Mesothelial cell of epicardium (in vitro differentiated cells): ENCODE measurements at regions not wholly inside any gene's neighbourhood (a gene's known extent, or its start where the extent isn't known, plus 50 kb on each side); places are given as distances from the start of the nearest gene placed in this dataset.

Source experiments
- DNase-seq, 2 experiments: peaks; one replicate each; pipeline ENCODE4 v3.0.0; 2021; ENCODE audit warnings: low spot score in 2 of 2; ENCODE audit not compliant: unreplicated experiment in 2 of 2
- H3K27ac Mint-ChIP-seq: 2 replicates; pipeline ENCODE4 v1.8.0; 2021; ENCODE audit warnings: mixed read lengths
- H3K27me3 Mint-ChIP-seq: 2 replicates; pipeline ENCODE4 v1.8.0; 2021; ENCODE audit warnings: low read depth, mixed read lengths
- H3K36me3 Mint-ChIP-seq: 2 replicates; pipeline ENCODE4 v1.8.0; 2021; ENCODE audit warnings: mixed read lengths
- H3K4me1 Mint-ChIP-seq: 2 replicates; pipeline ENCODE4 v1.8.0; 2021; ENCODE audit warnings: mixed read lengths
- H3K4me3 Mint-ChIP-seq: 2 replicates; pipeline ENCODE4 v1.8.0; 2021; ENCODE audit warnings: mild to moderate bottlenecking, moderate library complexity, mixed read lengths
- H3K9me3 Mint-ChIP-seq: 2 replicates; pipeline ENCODE4 v1.8.0; 2021; ENCODE audit warnings: mixed read lengths
- CTCF ChIP-seq: fragments of 200-600 bp; sonication (generic); IDR thresholded peaks from one replicate; pipeline ENCODE4 v1.5.0; 2021; ENCODE audit warnings: antibody characterized with exemption; ENCODE audit not compliant: unreplicated experiment

GRCh38 chr12:92463171-92463570 lies 239.6 kb upstream of the PLEKHG7 start:
- peak overlapping the region; percentile 34 for H3K27ac Mint-ChIP-seq

GRCh38 chr12:92462527-92462926 lies 240.3 kb upstream of the PLEKHG7 start:
- Mint-ChIP-seq H3K36me3 (no peaks in the 10 kb centered on the region), H3K9me3 (peaks cover 8% of the 10 kb centered on the region), H3K4me3 (no peak overlapping the region), H3K27me3 (no peaks in the 10 kb centered on the region), H3K4me1 (peaks cover 48% of the 10 kb centered on the region), H3K27ac (no peak overlapping the region)
- no peak for DNase-seq
- no peak for TF ChIP-seq CTCF

More at GRCh38 chr12:92463171-92463570, 239.6 kb upstream of the PLEKHG7 start:
- Mint-ChIP-seq H3K27me3 (no peaks in the 10 kb centered on the region), H3K4me1 (peaks cover 53% of the 10 kb centered on the region), H3K9me3 (peaks cover 7% of the 10 kb centered on the region), H3K4me3 (no peak overlapping the region), H3K36me3 (no peaks in the 10 kb centered on the region)
- DNase-seq = no peak
- no peak for TF ChIP-seq CTCF

GRCh38 chr12:92462049-92462448 lies 240.7 kb upstream of the PLEKHG7 start:
- no peaks in the 10 kb centered on the region for H3K36me3 Mint-ChIP-seq
- H3K9me3 Mint-ChIP-seq = peaks cover 8% of the 10 kb centered on the region
- H3K27ac Mint-ChIP-seq = no peak overlapping the region
- no peak for DNase-seq
- H3K4me1 Mint-ChIP-seq = peaks cover 44% of the 10 kb centered on the region
- no peak for TF ChIP-seq CTCF
- H3K27me3 Mint-ChIP-seq = no peaks in the 10 kb centered on the region
- H3K4me3 Mint-ChIP-seq = no peak overlapping the region

GRCh38 chr12:92459850-92460249 lies 242.9 kb upstream of the PLEKHG7 start:
- H3K27me3 Mint-ChIP-seq = no peaks in the 10 kb centered on the region
- H3K4me3 Mint-ChIP-seq = no peak overlapping the region
- no peak overlapping the region for H3K27ac Mint-ChIP-seq
- TF ChIP-seq CTCF = no peak
- H3K9me3 Mint-ChIP-seq = peaks cover 14% of the 10 kb centered on the region
- no peak for DNase-seq
- H3K4me1 Mint-ChIP-seq = peaks cover 22% of the 10 kb centered on the region
- H3K36me3 Mint-ChIP-seq = no peaks in the 10 kb centered on the region

DNA sequence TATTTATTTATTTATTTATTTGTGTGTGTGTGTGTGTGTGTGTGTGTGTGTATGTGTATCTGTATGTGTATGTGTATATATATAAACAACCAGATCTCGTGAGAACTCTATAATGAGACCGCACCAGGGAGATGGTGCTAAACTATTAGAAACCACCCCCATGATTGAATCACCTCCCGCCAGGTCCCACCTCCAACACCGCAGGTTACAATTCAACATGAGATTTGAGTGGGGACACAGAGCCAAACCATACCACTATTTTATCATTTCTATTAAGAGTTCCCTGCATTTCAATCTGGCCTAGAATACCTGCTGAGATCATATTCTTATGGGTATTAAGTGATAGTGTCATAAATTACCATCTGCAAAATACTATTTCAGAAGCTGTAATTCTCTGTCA lies 243.8 kb upstream of the PLEKHG7 start:
- peaks cover 14% of the 10 kb centered on the region for H3K9me3 Mint-ChIP-seq
- peaks cover 15% of the 10 kb centered on the region for H3K4me1 Mint-ChIP-seq
- no peak overlapping the region for H3K27ac Mint-ChIP-seq
- no peak for DNase-seq
- H3K36me3 Mint-ChIP-seq = no peaks in the 10 kb centered on the region
- H3K27me3 Mint-ChIP-seq = no peaks in the 10 kb centered on the region
- no peak for TF ChIP-seq CTCF
- H3K4me3 Mint-ChIP-seq = no peak overlapping the region

DNA sequence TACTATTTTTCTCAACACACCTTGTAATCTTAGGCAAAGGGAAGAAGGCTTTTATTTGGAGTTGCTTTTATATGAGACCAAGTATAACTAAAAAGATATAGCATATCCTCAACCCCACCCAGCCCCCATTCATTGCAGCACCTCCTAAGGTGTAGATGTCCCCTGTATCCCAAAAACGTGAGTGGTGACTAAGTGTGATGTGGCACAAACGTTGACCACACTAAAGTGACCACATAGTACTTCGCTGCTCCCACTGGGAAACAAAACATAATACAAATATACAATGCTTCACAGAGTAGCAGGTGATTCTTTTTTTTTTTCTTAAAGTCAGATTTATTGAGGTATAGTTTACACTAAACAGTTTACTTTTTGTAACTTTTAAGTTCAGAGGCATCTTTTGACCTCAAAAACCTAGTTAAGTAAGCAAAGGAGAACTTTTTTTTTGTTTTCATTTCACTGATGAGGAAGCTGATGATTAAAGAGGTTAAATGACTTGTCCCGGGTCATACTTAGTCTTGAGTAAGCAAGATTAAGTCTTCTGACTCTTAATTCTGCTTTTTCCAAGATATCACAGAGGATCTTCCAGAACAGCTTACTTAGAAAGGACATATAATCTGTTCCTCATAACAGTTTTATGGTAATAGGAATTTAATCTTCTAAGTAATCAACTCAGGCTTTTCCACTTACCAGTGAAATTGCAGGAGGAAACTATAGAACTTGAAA lies 245.2 kb upstream of the PLEKHG7 start:
- no peak for DNase-seq
- H3K4me1 Mint-ChIP-seq = peaks cover 9% of the 10 kb centered on the region
- TF ChIP-seq CTCF = no peak
- no peaks in the 10 kb centered on the region for H3K36me3 Mint-ChIP-seq
- H3K9me3 Mint-ChIP-seq = peaks cover 14% of the 10 kb centered on the region
- H3K27me3 Mint-ChIP-seq = no peaks in the 10 kb centered on the region
- no peak overlapping the region for H3K4me3 Mint-ChIP-seq
- H3K27ac Mint-ChIP-seq = no peak overlapping the region
